CD4-positive, alpha-beta T cell treated with Interferon gamma for 1 hour (primary cell): ENCODE measurements at regions not wholly inside any gene's neighbourhood (a gene's known extent, or its start where the extent isn't known, plus 50 kb on each side); places are given as distances from the start of the nearest gene placed in this dataset.
"Not testable (repeated sequence)": the region's sequence is repeated elsewhere in the genome, so short reads cannot be mapped to it uniquely, and the experiment has no call there.

Experiments
- DNase-seq: peaks from one replicate; pipeline ENCODE4 v3.0.0-alpha.2; 2020

GRCh38 chr2:242032780-242033656, 163.5 kb downstream of the RTP5 start:
- no peak for DNase-seq

- no peak for DNase-seq
Observed at GRCh38 chr2:242034138-242034537, 164.6 kb downstream of the RTP5 start.

GRCh38 chr2:242034996-242035814, 165.7 kb downstream of the RTP5 start:
- no peak for DNase-seq

- no peak for DNase-seq
Observed at GRCh38 chr2:242035858-242036652, 166.5 kb downstream of the RTP5 start.

GRCh38 chr2:242036653-242036950, 167.1 kb downstream of the RTP5 start:
- DNase-seq = no peak

GRCh38 chr2:242038166-242038927, 168.8 kb downstream of the RTP5 start:
- no peak for DNase-seq

- DNase-seq = no peak
Observed at GRCh38 chr2:242038928-242039341, 169.4 kb downstream of the RTP5 start.

GRCh38 chr2:242040303-242040655, 170.8 kb downstream of the RTP5 start:
- no peak for DNase-seq

- DNase-seq = no peak
Observed at GRCh38 chr2:242040681-242041080, 171.2 kb downstream of the RTP5 start.

GRCh38 chr2:242041816-242042215, 172.3 kb downstream of the RTP5 start:
- no peak for DNase-seq

- DNase-seq = no peak
Observed at GRCh38 chr2:242043538-242044312, 174.2 kb downstream of the RTP5 start.

GRCh38 chr2:242044313-242044590, 174.7 kb downstream of the RTP5 start:
- DNase-seq = no peak

- DNase-seq = not testable (repeated sequence)
Observed at GRCh38 chr2:242045596-242046144, 176.1 kb downstream of the RTP5 start.

- DNase-seq = no peak
Observed at GRCh38 chr2:242046206-242046826, 176.8 kb downstream of the RTP5 start.

- no peak for DNase-seq
Observed at GRCh38 chr2:242047963-242048362, 178.4 kb downstream of the RTP5 start.

GRCh38 chr2:242048479-242048878, 178.9 kb downstream of the RTP5 start:
- no peak for DNase-seq

- DNase-seq = not testable (repeated sequence)
Observed at GRCh38 chr2:242049492-242049891, 180.0 kb downstream of the RTP5 start.

- DNase-seq = no peak
Observed at GRCh38 chr2:242051463-242051862, 181.9 kb downstream of the RTP5 start.

GRCh38 chr2:242052421-242052820, 182.9 kb downstream of the RTP5 start:
- no peak for DNase-seq

- no peak for DNase-seq
Observed at GRCh38 chr2:242053921-242054320, 184.4 kb downstream of the RTP5 start.

GRCh38 chr2:242054406-242054805, 184.9 kb downstream of the RTP5 start:
- DNase-seq = no peak
